Neural progenitor cell (in vitro differentiated cells): ENCODE measurements at regions not wholly inside any gene's neighbourhood (a gene's known extent, or its start where the extent isn't known, plus 50 kb on each side); places are given as distances from the start of the nearest gene placed in this dataset.

Source experiments
- CTCF ChIP-seq: fragments of 200-600 bp; sonication (generic); IDR thresholded peaks from 2 replicates; pipeline ENCODE4 v1.5.1; 2017; ENCODE audit warnings: antibody characterized with exemption, mild to moderate bottlenecking
- EZH2 ChIP-seq: fragments of 200-600 bp; sonication (generic); IDR thresholded peaks from 2 replicates; pipeline ENCODE4 v1.6.1; 2017; ENCODE audit warnings: antibody characterized with exemption, mild to moderate bottlenecking, moderate library complexity
- EZH2phosphoT487 ChIP-seq: fragments of 200-600 bp; sonication (generic); IDR thresholded peaks from 2 replicates; pipeline ENCODE4 v1.6.1; 2017; ENCODE audit warnings: antibody characterized with exemption

- TF ChIP-seq CTCF (no peak), EZH2phosphoT487 (no peak), EZH2 (no peak)
Observed at GRCh38 chr14:101234244-101234937, 326.9 kb upstream of the DIO3 start.
